ENCODE measurements at regions not wholly inside any gene's neighbourhood (a gene's known extent, or its start where the extent isn't known, plus 50 kb on each side); places are given as distances from the start of the nearest gene placed in this dataset.

- POLR2A ChIA-PET = no interaction called here
- H3K4me1 ChIP-seq (ENCODE audit: control insufficient read depth, extremely low read depth, insufficient read depth, low read length) = no peaks in the 10 kb centered on the region
- no peaks in the 10 kb centered on the region for H4K20me1 ChIP-seq (replicated peaks; ENCODE audit: control insufficient read depth, extremely low read depth, insufficient read depth, low read length)
- FAIRE-seq (no peak), DNase-seq (ENCODE audit: low read depth, low spot score) (no peak)
- H3K9ac ChIP-seq (replicated peaks; ENCODE audit: extremely low read depth, insufficient read depth, low read length) = no peak overlapping the region
- H3K4me2 ChIP-seq (ENCODE audit: insufficient read depth, low read length) = no peak overlapping the region
- dilution Hi-C loops (cut with MboI; ENCODE audit: extremely low pct_ligation_motif_present, low sequenced_read_pairs) = no loop called here
- no peak overlapping the region for H3K4me3 ChIP-seq (replicated peaks in 1 of 3; ENCODE audit: insufficient read depth in 1 of 3, low read depth in 1 of 3, low read length in 3 of 3)
- no peaks in the 10 kb centered on the region for H3K36me3 ChIP-seq (ENCODE audit: control insufficient read depth in 2 of 2, extremely low read depth in 1 of 2, insufficient read depth in 2 of 2, low read length in 2 of 2)
- BruUV-seq (replicated peaks) = no TSS peak
- H3K9me3 ChIP-seq (replicated peaks; ENCODE audit: control insufficient read depth, insufficient read depth, low read length) = no peaks in the 10 kb centered on the region
- H3K9me1 ChIP-seq (replicated peaks; ENCODE audit: control insufficient read depth, extremely low read depth, insufficient read depth, low read length) = no peaks in the 10 kb centered on the region
- intact Hi-C loops (cut with micrococcal nuclease) = no loop called here
- CTCF ChIA-PET = no interaction called here
- no peak overlapping the region for H3K27ac ChIP-seq (ENCODE audit: insufficient read depth, low read depth, low read length)
- no peak overlapping the region for H2AFZ ChIP-seq (ENCODE audit: low read depth, low read length)
- TF ChIP-seq, protein P1, sequence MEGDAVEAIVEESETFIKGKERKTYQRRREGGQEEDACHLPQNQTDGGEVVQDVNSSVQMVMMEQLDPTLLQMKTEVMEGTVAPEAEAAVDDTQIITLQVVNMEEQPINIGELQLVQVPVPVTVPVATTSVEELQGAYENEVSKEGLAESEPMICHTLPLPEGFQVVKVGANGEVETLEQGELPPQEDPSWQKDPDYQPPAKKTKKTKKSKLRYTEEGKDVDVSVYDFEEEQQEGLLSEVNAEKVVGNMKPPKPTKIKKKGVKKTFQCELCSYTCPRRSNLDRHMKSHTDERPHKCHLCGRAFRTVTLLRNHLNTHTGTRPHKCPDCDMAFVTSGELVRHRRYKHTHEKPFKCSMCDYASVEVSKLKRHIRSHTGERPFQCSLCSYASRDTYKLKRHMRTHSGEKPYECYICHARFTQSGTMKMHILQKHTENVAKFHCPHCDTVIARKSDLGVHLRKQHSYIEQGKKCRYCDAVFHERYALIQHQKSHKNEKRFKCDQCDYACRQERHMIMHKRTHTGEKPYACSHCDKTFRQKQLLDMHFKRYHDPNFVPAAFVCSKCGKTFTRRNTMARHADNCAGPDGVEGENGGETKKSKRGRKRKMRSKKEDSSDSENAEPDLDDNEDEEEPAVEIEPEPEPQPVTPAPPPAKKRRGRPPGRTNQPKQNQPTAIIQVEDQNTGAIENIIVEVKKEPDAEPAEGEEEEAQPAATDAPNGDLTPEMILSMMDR (IDR thresholded peaks at IDR 0.05; ENCODE audit: extremely low read depth in 1 of 2, insufficient read depth in 1 of 2, low read depth in 1 of 2, low read length in 2 of 2) = no peak
- TF ChIP-seq JUN (IDR thresholded peaks at IDR 0.05; ENCODE audit: borderline replicate concordance, insufficient read depth, insufficient read length, low read depth) = no peak
- no peak for TF ChIP-seq MYC (IDR thresholded peaks at IDR 0.05; ENCODE audit: low read depth, low read length)
- TF ChIP-seq MAX (IDR thresholded peaks at IDR 0.05; ENCODE audit: insufficient read depth, insufficient read length) = no peak
- TF ChIP-seq POLR2A (IDR thresholded peaks at IDR 0.05; ENCODE audit: low read depth, low read length) = no peak
- no peak for TF ChIP-seq FOS (IDR thresholded peaks at IDR 0.05; ENCODE audit: borderline replicate concordance, insufficient read depth, low read length)
- TF ChIP-seq EZH2 (IDR thresholded peaks at IDR 0.05; ENCODE audit: borderline replicate concordance, low read depth, low read length, severe bottlenecking) = no peak
- TF ChIP-seq POLR2AphosphoS5 (IDR thresholded peaks at IDR 0.05; ENCODE audit: insufficient read depth, low read depth, low read length) = no peak
- TF ChIP-seq GATA2 (IDR thresholded peaks at IDR 0.05; ENCODE audit: insufficient read depth, insufficient read length, low read depth, low read length) = no peak
- peaks cover 0 to 2% of the 10 kb centered on the region in 2 experiments for H3K27me3 ChIP-seq (ENCODE audit: control insufficient read depth in 2 of 2, insufficient read depth in 2 of 2, low read length in 2 of 2)
- H3K79me2 ChIP-seq (ENCODE audit: control insufficient read depth, insufficient read depth, low read length) = no peaks in the 10 kb centered on the region
Observed at GRCh38 chr5:108587821-108588220, 159.9 kb upstream of the FER start.

Measured in endothelial cell of umbilical vein (primary cell).